Left lung (tissue), 4 donors: ENCODE measurements at regions not wholly inside any gene's neighbourhood (a gene's known extent, or its start where the extent isn't known, plus 50 kb on each side); places are given as distances from the start of the nearest gene placed in this dataset.

Experiments used
- ATAC-seq: fragments of 200-7000 bp; cut with Tn5 transposase; one replicate; pipeline ENCODE4 v1.9.1; 2020; ENCODE audit warnings: moderate library complexity
- DNase-seq, 4 donors: peaks; one replicate each; pipeline ENCODE4 v3.0.0-alpha.2; 2013 to 2020
- H3K27ac ChIP-seq, 2 donors: fragments of 200-600 bp; sonication (generic) in 1 of 2; one replicate each; pipeline versions ENCODE4 v1.5.0 to v1.8.0; 2020 to 2021
- H3K27me3 ChIP-seq, 2 donors: fragments of 200-600 bp; sonication (generic) in 1 of 2; one replicate each; pipeline versions ENCODE4 v1.5.0 to v1.8.0; 2020 to 2021
- H3K36me3 ChIP-seq, 2 donors: fragments of 200-600 bp; sonication (generic) in 1 of 2; one replicate each; pipeline versions ENCODE4 v1.5.0 to v1.8.0; 2020 to 2021
- H3K4me1 ChIP-seq, 2 donors: fragments of 200-600 bp; one replicate each; pipeline ENCODE4 v1.8.0; 2021
- H3K4me3 ChIP-seq, 2 donors: fragments of 200-600 bp; sonication (generic) in 1 of 2; one replicate each; pipeline versions ENCODE4 v1.5.0 to v1.8.0; 2020 to 2021; ENCODE audit warnings: mild to moderate bottlenecking in 1 of 2
- H3K9me3 ChIP-seq, 2 donors: fragments of 200-600 bp; sonication (generic) in 1 of 2; one replicate each; pipeline versions ENCODE4 v1.5.0 to v1.8.0; 2020 to 2021
- CTCF ChIP-seq, 2 donors: fragments of 200-600 bp; sonication (generic) in 1 of 2; IDR thresholded peaks; one replicate each; pipeline versions ENCODE4 v1.5.0 to v1.8.0; 2021; ENCODE audit warnings: antibody characterized with exemption in 2 of 2
- intact Hi-C, 2 donors: fragments of 100-400 bp; cut with DNase I; formaldehyde crosslinking; loops; one replicate each; pipeline versions ENCODE4 v1.11.2 to v1.14.2; 2022
- donor health status: DM: no; HTN: yes; CAD: no.
- donor health status: DM: no; HTN: no; CAD: no.

DNA sequence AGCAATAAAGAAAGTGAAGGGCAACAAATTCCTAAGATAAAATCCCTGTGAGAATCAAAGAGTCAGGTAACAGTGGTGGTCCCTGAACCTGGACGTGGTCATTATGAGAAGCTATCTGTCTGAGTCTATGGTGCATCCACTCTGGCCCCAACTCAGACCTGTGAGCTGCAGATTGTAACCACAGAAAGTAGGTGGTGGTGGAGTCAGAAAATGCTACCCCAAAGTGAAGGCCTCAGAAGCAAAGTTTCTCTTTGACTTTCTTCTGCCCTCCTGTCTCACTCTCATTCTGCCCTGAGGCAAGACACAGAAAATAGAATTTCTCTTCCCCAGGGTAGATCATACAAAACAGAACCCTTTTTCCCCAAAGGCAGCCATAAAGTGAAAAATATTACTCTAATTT is 84.1 kb upstream of the NEIL3 start:
- Histone ChIP-seq H3K27me3 (no peaks in the 10 kb centered on the region), H3K9me3 (no peaks in the 10 kb centered on the region), H3K4me1 (no peaks in the 10 kb centered on the region), H3K36me3 (no peaks in the 10 kb centered on the region), H3K27ac (no peak overlapping the region), H3K4me3 (no peak overlapping the region)
- intact Hi-C loops: no loop called here
- DNase-seq (no peak), ATAC-seq (no peak)
- no peak for TF ChIP-seq CTCF (IDR thresholded peaks at IDR 0.05)

- DNase-seq: peak in 1 of 4 donors; percentile 48
- ATAC-seq: no peak
- TF ChIP-seq CTCF (IDR thresholded peaks at IDR 0.05): no peak
- H3K9me3 ChIP-seq: no peaks in the 10 kb centered on the region
- intact Hi-C loops: no loop called here
- H3K27me3 ChIP-seq: no peaks in the 10 kb centered on the region
- H3K4me3 ChIP-seq: no peak overlapping the region
- H3K36me3 ChIP-seq: no peaks in the 10 kb centered on the region
- H3K27ac ChIP-seq: no peak overlapping the region
- no peaks in the 10 kb centered on the region for H3K4me1 ChIP-seq
Observed at GRCh38 chr4:177227636-177228035, 82.0 kb upstream of the NEIL3 start.

DNA sequence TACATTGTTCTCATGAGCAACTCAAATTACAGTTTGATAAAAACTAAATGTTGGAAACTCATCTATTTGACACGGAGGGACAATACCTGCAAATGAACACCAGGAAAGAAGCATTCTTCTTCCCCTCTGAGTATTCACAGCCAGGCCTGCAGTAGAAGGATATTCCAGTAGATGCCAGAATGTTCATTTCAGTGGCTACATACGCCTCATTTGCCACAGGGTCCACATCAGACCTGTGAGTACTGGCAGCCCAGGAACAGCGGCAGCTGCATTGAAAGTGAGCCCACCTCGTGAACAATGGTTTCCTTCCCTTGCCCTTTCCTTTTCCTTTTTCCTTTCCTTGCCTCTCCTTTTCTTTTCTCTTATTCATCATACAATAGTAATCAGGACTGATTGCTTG is 81.1 kb upstream of the NEIL3 start:
- TF ChIP-seq CTCF (IDR thresholded peaks at IDR 0.05): no peak
- H3K36me3 ChIP-seq: no peaks in the 10 kb centered on the region
- no peaks in the 10 kb centered on the region for H3K9me3 ChIP-seq
- no peak for ATAC-seq
- no peak overlapping the region for H3K27ac ChIP-seq
- intact Hi-C loops: no loop called here
- no peaks in the 10 kb centered on the region for H3K4me1 ChIP-seq
- H3K4me3 ChIP-seq: no peak overlapping the region
- H3K27me3 ChIP-seq: no peaks in the 10 kb centered on the region
- DNase-seq: no peak

DNA sequence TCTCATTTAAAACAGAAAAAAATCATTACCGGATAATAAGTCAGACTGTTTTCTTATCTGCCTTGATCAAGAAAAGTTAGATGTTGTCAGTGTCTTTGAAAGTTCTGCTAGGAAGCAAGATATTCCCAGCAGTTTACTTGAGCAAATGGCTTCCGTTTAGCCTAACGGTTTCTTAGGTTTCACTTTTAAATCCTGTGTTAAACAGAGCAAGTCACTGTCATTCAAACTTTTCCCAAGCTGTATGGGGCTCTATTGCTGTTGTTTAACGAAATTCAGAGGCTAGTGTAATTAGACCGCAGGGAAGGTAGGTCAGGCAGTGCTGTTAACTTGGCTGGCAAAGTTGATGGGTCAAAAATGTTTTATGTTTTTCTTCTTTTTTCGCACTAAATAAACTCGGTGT is 80.3 kb upstream of the NEIL3 start:
- ATAC-seq: no peak
- Histone ChIP-seq H3K4me3 (no peak overlapping the region), H3K27me3 (no peaks in the 10 kb centered on the region), H3K36me3 (no peaks in the 10 kb centered on the region), H3K9me3 (no peaks in the 10 kb centered on the region), H3K4me1 (no peaks in the 10 kb centered on the region), H3K27ac (no peak overlapping the region)
- DNase-seq: no peak
- intact Hi-C loops: no loop called here
- no peak for TF ChIP-seq CTCF (IDR thresholded peaks at IDR 0.05)

DNA sequence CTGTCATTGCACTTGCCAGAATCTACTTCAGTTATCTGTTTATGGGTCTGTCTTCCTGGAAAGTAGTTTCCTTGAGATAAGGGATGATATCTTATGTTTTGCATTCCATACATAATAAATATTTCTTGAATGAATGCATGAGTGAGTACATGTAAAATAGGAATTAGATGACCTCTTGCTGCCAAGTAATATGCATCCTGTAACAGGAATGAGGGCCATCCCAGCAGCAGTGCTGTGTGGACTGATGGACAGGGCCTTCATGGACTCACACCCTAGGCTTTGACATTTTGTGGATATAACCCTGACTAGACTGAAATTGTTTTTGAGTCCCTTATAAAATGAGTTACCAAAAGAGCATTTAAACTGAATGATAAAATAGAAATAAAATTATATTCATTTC is 77.2 kb upstream of the NEIL3 start:
- no peak for TF ChIP-seq CTCF (IDR thresholded peaks at IDR 0.05)
- H3K9me3 ChIP-seq: no peaks in the 10 kb centered on the region
- no peaks in the 10 kb centered on the region for H3K36me3 ChIP-seq
- no peak overlapping the region for H3K4me3 ChIP-seq
- ATAC-seq: no peak
- DNase-seq: no peak
- intact Hi-C loops: no loop called here
- no peaks in the 10 kb centered on the region for H3K27me3 ChIP-seq
- H3K4me1 ChIP-seq: no peaks in the 10 kb centered on the region
- no peak overlapping the region for H3K27ac ChIP-seq
